Effector memory CD8-positive, alpha-beta T cell (primary cell): ENCODE measurements at regions not wholly inside any gene's neighbourhood (a gene's known extent, or its start where the extent isn't known, plus 50 kb on each side); places are given as distances from the start of the nearest gene placed in this dataset.

Source experiments
- ATAC-seq: fragments of 150-1000 bp; cut with Tn5 transposase; replicated peaks from 2 replicates; pipeline ENCODE4 v1.10.0; 2021; ENCODE audit warnings: mild to moderate bottlenecking, moderate library complexity
- DNase-seq, 3 experiments: peaks; one replicate each; pipeline ENCODE4 v3.0.0; 2021
- H3K27ac Mint-ChIP-seq, 2 donors: one replicate each; pipeline ENCODE4 v1.8.0; 2022; ENCODE audit warnings: mild to moderate bottlenecking in 2 of 2, mixed read lengths in 2 of 2, moderate library complexity in 2 of 2
- H3K27me3 Mint-ChIP-seq, 2 donors: one replicate each; pipeline ENCODE4 v1.8.0; 2022; ENCODE audit warnings: mixed read lengths in 2 of 2
- H3K36me3 Mint-ChIP-seq: one replicate; pipeline ENCODE4 v1.8.0; 2022; ENCODE audit warnings: mild to moderate bottlenecking, moderate library complexity, mixed read lengths; ENCODE audit not compliant: insufficient read depth
- H3K4me1 Mint-ChIP-seq, 2 donors: one replicate each; pipeline ENCODE4 v1.8.0; 2022; ENCODE audit warnings: low read depth in 2 of 2, mixed read lengths in 2 of 2
- H3K4me3 Mint-ChIP-seq, 2 donors: one replicate each; pipeline ENCODE4 v1.8.0; 2022; ENCODE audit warnings: mild to moderate bottlenecking in 2 of 2, mixed read lengths in 2 of 2, moderate library complexity in 2 of 2
- H3K9me3 Mint-ChIP-seq, 2 donors: one replicate each; pipeline ENCODE4 v1.8.0; 2022; ENCODE audit warnings: mixed read lengths in 2 of 2

- no peaks in the 10 kb centered on the region for H3K9me3 Mint-ChIP-seq
- H3K27ac Mint-ChIP-seq: no peak overlapping the region
- H3K4me1 Mint-ChIP-seq: peaks cover 5 to 9% of the 10 kb centered on the region in 2 donors
- H3K36me3 Mint-ChIP-seq: peaks cover 3% of the 10 kb centered on the region
- no peak overlapping the region for H3K4me3 Mint-ChIP-seq
- peaks cover 38 to 66% of the 10 kb centered on the region in 2 donors for H3K27me3 Mint-ChIP-seq
- DNase-seq (no peak), ATAC-seq (no peak)
Measured at GRCh38 chr16:85459529-85460251, 153.4 kb upstream of the GSE1 start.

GRCh38 chr16:85460252-85461021 is 152.7 kb upstream of the GSE1 start:
- H3K9me3 Mint-ChIP-seq: no peaks in the 10 kb centered on the region
- H3K27me3 Mint-ChIP-seq: peaks cover 42 to 74% of the 10 kb centered on the region in 2 donors
- ATAC-seq (no peak), DNase-seq (no peak)
- H3K27ac Mint-ChIP-seq: no peak overlapping the region
- H3K4me1 Mint-ChIP-seq: peaks cover 5 to 9% of the 10 kb centered on the region in 2 donors
- peak overlapping the region in 1 of 2 donors; percentile 40 for H3K4me3 Mint-ChIP-seq
- peaks cover 3% of the 10 kb centered on the region for H3K36me3 Mint-ChIP-seq

GRCh38 chr16:85461022-85461813 is 151.9 kb upstream of the GSE1 start:
- H3K4me3 Mint-ChIP-seq: peak overlapping the region; percentile 74 to 76
- peaks cover 8% of the 10 kb centered on the region for H3K36me3 Mint-ChIP-seq
- H3K9me3 Mint-ChIP-seq: no peaks in the 10 kb centered on the region
- DNase-seq: no peak
- H3K4me1 Mint-ChIP-seq: peaks cover 5 to 9% of the 10 kb centered on the region in 2 donors
- H3K27ac Mint-ChIP-seq: no peak overlapping the region
- ATAC-seq: no peak
- peaks cover 42 to 74% of the 10 kb centered on the region in 2 donors for H3K27me3 Mint-ChIP-seq

- DNase-seq (peak in 2 of 3 experiments; percentile 6 to 12), ATAC-seq (peak; percentile 72)
- peaks cover 5 to 9% of the 10 kb centered on the region in 2 donors for H3K4me1 Mint-ChIP-seq
- no peaks in the 10 kb centered on the region for H3K9me3 Mint-ChIP-seq
- H3K4me3 Mint-ChIP-seq: peak overlapping the region; percentile 74 to 76
- H3K36me3 Mint-ChIP-seq: peaks cover 5% of the 10 kb centered on the region
- H3K27me3 Mint-ChIP-seq: peaks cover 41 to 66% of the 10 kb centered on the region in 2 donors
- no peak overlapping the region for H3K27ac Mint-ChIP-seq
Measured at GRCh38 chr16:85461814-85462713, 151.1 kb upstream of the GSE1 start.

GRCh38 chr16:85462714-85463611 is 150.2 kb upstream of the GSE1 start:
- ATAC-seq (no peak), DNase-seq (no peak)
- peak overlapping the region; percentile 74 to 76 for H3K4me3 Mint-ChIP-seq
- peaks cover 5 to 9% of the 10 kb centered on the region in 2 donors for H3K4me1 Mint-ChIP-seq
- peaks cover 41 to 62% of the 10 kb centered on the region in 2 donors for H3K27me3 Mint-ChIP-seq
- no peak overlapping the region for H3K27ac Mint-ChIP-seq
- peaks cover 5% of the 10 kb centered on the region for H3K36me3 Mint-ChIP-seq
- H3K9me3 Mint-ChIP-seq: no peaks in the 10 kb centered on the region

GRCh38 chr16:85463672-85464382 is 149.3 kb upstream of the GSE1 start:
- H3K4me1 Mint-ChIP-seq: peaks cover 5 to 9% of the 10 kb centered on the region in 2 donors
- DNase-seq: no peak
- H3K4me3 Mint-ChIP-seq: no peak overlapping the region
- no peak for ATAC-seq
- no peaks in the 10 kb centered on the region for H3K9me3 Mint-ChIP-seq
- no peak overlapping the region for H3K27ac Mint-ChIP-seq
- H3K27me3 Mint-ChIP-seq: peaks cover 41 to 63% of the 10 kb centered on the region in 2 donors
- peaks cover 5% of the 10 kb centered on the region for H3K36me3 Mint-ChIP-seq

- ATAC-seq (no peak), DNase-seq (no peak)
- Mint-ChIP-seq H3K4me1 (peaks cover 5 to 9% of the 10 kb centered on the region in 2 donors), H3K27ac (no peak overlapping the region), H3K4me3 (no peak overlapping the region), H3K36me3 (peaks cover 5% of the 10 kb centered on the region), H3K27me3 (peaks cover 41 to 68% of the 10 kb centered on the region in 2 donors), H3K9me3 (no peaks in the 10 kb centered on the region)
Measured at GRCh38 chr16:85464383-85465305, 148.5 kb upstream of the GSE1 start.

GRCh38 chr16:85465328-85466303 is 147.5 kb upstream of the GSE1 start:
- ATAC-seq (no peak), DNase-seq (no peak)
- Mint-ChIP-seq H3K27ac (no peak overlapping the region), H3K4me1 (peaks cover 5 to 7% of the 10 kb centered on the region in 2 donors), H3K27me3 (peaks cover 31 to 67% of the 10 kb centered on the region in 2 donors), H3K36me3 (peaks cover 5% of the 10 kb centered on the region), H3K4me3 (no peak overlapping the region), H3K9me3 (no peaks in the 10 kb centered on the region)

GRCh38 chr16:85466304-85466700 is 146.8 kb upstream of the GSE1 start:
- H3K36me3 Mint-ChIP-seq: peaks cover 5% of the 10 kb centered on the region
- ATAC-seq (no peak), DNase-seq (no peak)
- no peak overlapping the region for H3K4me3 Mint-ChIP-seq
- peaks cover 28 to 62% of the 10 kb centered on the region in 2 donors for H3K27me3 Mint-ChIP-seq
- H3K27ac Mint-ChIP-seq: no peak overlapping the region
- H3K4me1 Mint-ChIP-seq: peaks cover 5 to 7% of the 10 kb centered on the region in 2 donors
- H3K9me3 Mint-ChIP-seq: no peaks in the 10 kb centered on the region

- peaks cover 27 to 59% of the 10 kb centered on the region in 2 donors for H3K27me3 Mint-ChIP-seq
- DNase-seq (no peak), ATAC-seq (no peak)
- peaks cover 5 to 6% of the 10 kb centered on the region in 2 donors for H3K4me1 Mint-ChIP-seq
- no peak overlapping the region for H3K27ac Mint-ChIP-seq
- no peak overlapping the region for H3K4me3 Mint-ChIP-seq
- no peaks in the 10 kb centered on the region for H3K9me3 Mint-ChIP-seq
- H3K36me3 Mint-ChIP-seq: peaks cover 5% of the 10 kb centered on the region
Measured at GRCh38 chr16:85466989-85467388, 146.1 kb upstream of the GSE1 start.
